Smooth muscle cell (in vitro differentiated cells): ENCODE measurements at regions not wholly inside any gene's neighbourhood (a gene's known extent, or its start where the extent isn't known, plus 50 kb on each side); places are given as distances from the start of the nearest gene placed in this dataset.

Source experiments
- DNase-seq: peaks from one replicate; lab custom pipeline; 2025; ENCODE audit not compliant: unreplicated experiment; lab: John Stamatoyannopoulos, UW
- H2AFZ ChIP-seq: fragments of 200-600 bp; sonication (generic); 2 replicates; pipeline ENCODE4 v1.6.0; 2016; ENCODE audit warnings: antibody characterized with exemption, low read depth, mild to moderate bottlenecking
- H3F3A ChIP-seq: fragments of 200-600 bp; sonication (generic); 2 replicates; pipeline ENCODE4 v1.6.0; 2017; ENCODE audit warnings: antibody characterized with exemption, low read depth
- H3K27ac ChIP-seq: fragments of 200-600 bp; sonication (generic); 2 replicates; pipeline ENCODE4 v1.5.1; 2016; ENCODE audit warnings: low read depth, mild to moderate bottlenecking
- H3K27me3 ChIP-seq: fragments of 200-600 bp; sonication (generic); 2 replicates; pipeline ENCODE4 v1.6.1; 2016; ENCODE audit warnings: low read depth, mild to moderate bottlenecking
- H3K36me3 ChIP-seq: fragments of 200-600 bp; sonication (generic); 2 replicates; pipeline ENCODE4 v1.5.1; 2016; ENCODE audit warnings: low read depth
- H3K4me1 ChIP-seq: fragments of 200-600 bp; sonication (generic); 2 replicates; pipeline ENCODE4 v1.5.1; 2016; ENCODE audit warnings: low read depth
- H3K4me2 ChIP-seq: fragments of 200-600 bp; sonication (generic); 2 replicates; pipeline ENCODE4 v1.6.0; 2016; ENCODE audit warnings: mild to moderate bottlenecking
- H3K4me3 ChIP-seq: fragments of 200-600 bp; sonication (generic); 2 replicates; pipeline ENCODE4 v1.5.1; 2016; ENCODE audit warnings: mild to moderate bottlenecking
- H3K79me2 ChIP-seq: fragments of 200-600 bp; sonication (generic); 2 replicates; pipeline ENCODE4 v1.6.0; 2016; ENCODE audit warnings: low read depth, mild to moderate bottlenecking
- H3K9ac ChIP-seq: fragments of 200-600 bp; sonication (generic); 2 replicates; pipeline ENCODE4 v1.6.0; 2016; ENCODE audit warnings: low read depth
- H3K9me3 ChIP-seq: fragments of 200-600 bp; sonication (generic); replicated peaks from 2 replicates; pipeline ENCODE4 v1.5.1; 2016; ENCODE audit warnings: low read depth
- H4K20me1 ChIP-seq: fragments of 200-600 bp; sonication (generic); 2 replicates; pipeline ENCODE4 v1.6.0; 2016; ENCODE audit warnings: low read depth
- WGBS: methylation state at CpG from one replicate; pipeline ENCODE4 v1.1.7; 2016; ENCODE audit warnings: low lambda C conversion rate; 5-methylcytosine and 5-hydroxymethylcytosine counted together
- TF ChIP-seq, protein P1 (sequence below): fragments of 200-600 bp; sonication (generic); IDR thresholded peaks from 2 replicates; pipeline ENCODE4 v1.5.1; 2017; ENCODE audit warnings: borderline replicate concordance, mild to moderate bottlenecking, antibody characterized with exemption; ENCODE audit not compliant: insufficient read depth, poor library complexity, severe bottlenecking

DNA sequence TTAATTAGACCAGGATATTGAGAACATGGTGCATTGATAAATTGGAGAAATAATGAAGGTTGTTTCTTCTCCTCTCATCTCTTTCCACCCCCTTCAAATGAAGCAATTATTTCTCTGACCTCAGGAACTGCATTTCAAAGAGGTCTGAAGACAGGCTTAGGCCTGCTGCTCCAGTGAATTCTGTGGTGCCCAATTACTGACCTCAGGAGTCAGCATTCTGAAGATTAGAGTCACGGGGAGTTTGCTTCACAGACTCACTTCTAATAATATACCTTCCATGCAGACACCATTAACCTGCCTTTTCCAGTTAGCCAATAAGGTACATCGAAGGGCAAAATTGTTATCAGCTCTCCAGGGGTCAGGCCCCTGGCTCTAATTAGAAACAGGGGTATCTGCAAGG, 270.9 kb downstream of the GAS1 start:
- Histone ChIP-seq H3F3A (no peaks in the 10 kb centered on the region), H3K79me2 (no peaks in the 10 kb centered on the region), H3K4me3 (no peak overlapping the region), H3K4me1 (peaks cover 18% of the 10 kb centered on the region), H3K4me2 (no peak overlapping the region), H3K9me3 (no peaks in the 10 kb centered on the region), H4K20me1 (no peaks in the 10 kb centered on the region), H3K36me3 (no peaks in the 10 kb centered on the region), H3K27ac (peak overlapping the region; percentile 15), H3K27me3 (no peaks in the 10 kb centered on the region), H2AFZ (no peak overlapping the region), H3K9ac (no peak overlapping the region)
- TF ChIP-seq, protein P1, sequence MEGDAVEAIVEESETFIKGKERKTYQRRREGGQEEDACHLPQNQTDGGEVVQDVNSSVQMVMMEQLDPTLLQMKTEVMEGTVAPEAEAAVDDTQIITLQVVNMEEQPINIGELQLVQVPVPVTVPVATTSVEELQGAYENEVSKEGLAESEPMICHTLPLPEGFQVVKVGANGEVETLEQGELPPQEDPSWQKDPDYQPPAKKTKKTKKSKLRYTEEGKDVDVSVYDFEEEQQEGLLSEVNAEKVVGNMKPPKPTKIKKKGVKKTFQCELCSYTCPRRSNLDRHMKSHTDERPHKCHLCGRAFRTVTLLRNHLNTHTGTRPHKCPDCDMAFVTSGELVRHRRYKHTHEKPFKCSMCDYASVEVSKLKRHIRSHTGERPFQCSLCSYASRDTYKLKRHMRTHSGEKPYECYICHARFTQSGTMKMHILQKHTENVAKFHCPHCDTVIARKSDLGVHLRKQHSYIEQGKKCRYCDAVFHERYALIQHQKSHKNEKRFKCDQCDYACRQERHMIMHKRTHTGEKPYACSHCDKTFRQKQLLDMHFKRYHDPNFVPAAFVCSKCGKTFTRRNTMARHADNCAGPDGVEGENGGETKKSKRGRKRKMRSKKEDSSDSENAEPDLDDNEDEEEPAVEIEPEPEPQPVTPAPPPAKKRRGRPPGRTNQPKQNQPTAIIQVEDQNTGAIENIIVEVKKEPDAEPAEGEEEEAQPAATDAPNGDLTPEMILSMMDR, result no peak
- no peak for DNase-seq
- 42% methylated on average over 2 of the region's 2 CpGs for WGBS

DNA sequence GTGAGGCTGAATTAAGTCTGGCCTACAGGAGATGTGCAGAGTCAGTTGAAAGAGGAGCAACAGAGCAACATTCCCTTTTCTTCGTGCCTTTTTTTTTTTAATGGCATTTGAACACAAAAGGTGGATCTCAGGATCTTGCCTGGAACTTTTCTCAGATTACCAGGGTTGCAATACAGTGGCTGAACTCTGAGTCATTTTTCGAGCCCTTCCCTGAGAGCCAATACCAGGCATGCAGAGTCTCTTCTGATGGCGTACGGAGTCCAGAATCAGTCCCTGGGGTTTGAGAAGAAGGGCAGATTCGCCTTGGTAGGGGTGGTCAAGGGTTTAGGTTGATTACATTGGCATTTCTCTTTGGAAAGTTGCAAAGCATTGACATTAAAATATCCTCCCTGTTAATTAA, 271.5 kb downstream of the GAS1 start:
- Histone ChIP-seq H4K20me1 (no peaks in the 10 kb centered on the region), H3K9me3 (no peaks in the 10 kb centered on the region), H3K4me3 (no peak overlapping the region), H2AFZ (no peak overlapping the region), H3K79me2 (no peaks in the 10 kb centered on the region), H3K27ac (peak overlapping the region; percentile 15), H3K9ac (no peak overlapping the region), H3F3A (no peaks in the 10 kb centered on the region), H3K27me3 (no peaks in the 10 kb centered on the region), H3K36me3 (no peaks in the 10 kb centered on the region), H3K4me2 (no peak overlapping the region), H3K4me1 (peaks cover 18% of the 10 kb centered on the region)
- TF ChIP-seq, protein P1, result no peak
- WGBS, result 66% methylated on average over 5 of the region's 5 CpGs
- no peak for DNase-seq

- H4K20me1 ChIP-seq, result no peaks in the 10 kb centered on the region
- DNase-seq, result no peak
- no peak overlapping the region for H2AFZ ChIP-seq
- no peak overlapping the region for H3K9ac ChIP-seq
- H3K27me3 ChIP-seq, result no peaks in the 10 kb centered on the region
- H3K4me3 ChIP-seq, result no peak overlapping the region
- H3K27ac ChIP-seq, result no peak overlapping the region
- H3K9me3 ChIP-seq, result no peaks in the 10 kb centered on the region
- no peaks in the 10 kb centered on the region for H3K79me2 ChIP-seq
- no peaks in the 10 kb centered on the region for H3K36me3 ChIP-seq
- H3K4me1 ChIP-seq, result peaks cover 18% of the 10 kb centered on the region
- TF ChIP-seq, protein P1, result no peak
- H3K4me2 ChIP-seq, result no peak overlapping the region
- no peaks in the 10 kb centered on the region for H3F3A ChIP-seq
- 56% methylated on average over 2 of the region's 2 CpGs for WGBS
Measured at GRCh38 chr9:86674487-86674886, 272.8 kb downstream of the GAS1 start.

DNA sequence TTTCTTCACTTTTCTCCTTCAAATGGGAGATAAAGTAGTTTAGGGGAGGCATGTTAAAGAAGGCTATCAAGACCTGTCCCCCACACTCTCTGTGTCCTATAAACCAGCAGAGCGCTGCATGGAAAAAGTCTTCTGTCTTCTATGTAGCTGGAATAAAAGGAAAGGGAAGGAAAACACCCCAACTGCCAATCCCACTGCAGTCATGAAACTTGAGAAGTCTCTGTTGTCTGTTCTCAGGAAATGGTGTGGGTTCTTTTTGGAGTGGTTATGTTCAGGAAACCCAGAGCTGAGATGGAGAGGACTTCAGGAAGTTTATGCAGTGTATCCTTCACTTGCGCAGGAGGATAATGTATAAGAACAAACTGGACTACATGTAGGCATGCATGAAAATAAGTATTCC, 274.3 kb downstream of the GAS1 start:
- no peak overlapping the region for H3K4me2 ChIP-seq
- peaks cover 18% of the 10 kb centered on the region for H3K4me1 ChIP-seq
- H4K20me1 ChIP-seq, result no peaks in the 10 kb centered on the region
- no peaks in the 10 kb centered on the region for H3K36me3 ChIP-seq
- WGBS, result 94% methylated on average over 2 of the region's 2 CpGs
- H3K79me2 ChIP-seq, result no peaks in the 10 kb centered on the region
- no peak overlapping the region for H3K4me3 ChIP-seq
- H3K27ac ChIP-seq, result no peak overlapping the region
- DNase-seq, result no peak
- no peaks in the 10 kb centered on the region for H3K27me3 ChIP-seq
- TF ChIP-seq, protein P1, result no peak
- no peak overlapping the region for H3K9ac ChIP-seq
- no peaks in the 10 kb centered on the region for H3K9me3 ChIP-seq
- H2AFZ ChIP-seq, result peak overlapping the region; percentile 16
- H3F3A ChIP-seq, result no peaks in the 10 kb centered on the region
